Activated CD4-positive, alpha-beta T cell treated with anti-CD3 and anti-CD28 coated beads, Interleukin-2, Interleukin-4, amounts not matched to agents 100 ng/mL and 50 ng/mL, durations not matched to agents 16 hours and 8 hours (primary cell): ENCODE measurements at regions not wholly inside any gene's neighbourhood (a gene's known extent, or its start where the extent isn't known, plus 50 kb on each side); places are given as distances from the start of the nearest gene placed in this dataset.
"Not testable (repeated sequence)": the region's sequence is repeated elsewhere in the genome, so short reads cannot be mapped to it uniquely, and the experiment has no call there.

Experiments used
- DNase-seq: peaks from one replicate; pipeline ENCODE4 v3.0.0-alpha.2; 2020; ENCODE audit warnings: low spot score

DNA sequence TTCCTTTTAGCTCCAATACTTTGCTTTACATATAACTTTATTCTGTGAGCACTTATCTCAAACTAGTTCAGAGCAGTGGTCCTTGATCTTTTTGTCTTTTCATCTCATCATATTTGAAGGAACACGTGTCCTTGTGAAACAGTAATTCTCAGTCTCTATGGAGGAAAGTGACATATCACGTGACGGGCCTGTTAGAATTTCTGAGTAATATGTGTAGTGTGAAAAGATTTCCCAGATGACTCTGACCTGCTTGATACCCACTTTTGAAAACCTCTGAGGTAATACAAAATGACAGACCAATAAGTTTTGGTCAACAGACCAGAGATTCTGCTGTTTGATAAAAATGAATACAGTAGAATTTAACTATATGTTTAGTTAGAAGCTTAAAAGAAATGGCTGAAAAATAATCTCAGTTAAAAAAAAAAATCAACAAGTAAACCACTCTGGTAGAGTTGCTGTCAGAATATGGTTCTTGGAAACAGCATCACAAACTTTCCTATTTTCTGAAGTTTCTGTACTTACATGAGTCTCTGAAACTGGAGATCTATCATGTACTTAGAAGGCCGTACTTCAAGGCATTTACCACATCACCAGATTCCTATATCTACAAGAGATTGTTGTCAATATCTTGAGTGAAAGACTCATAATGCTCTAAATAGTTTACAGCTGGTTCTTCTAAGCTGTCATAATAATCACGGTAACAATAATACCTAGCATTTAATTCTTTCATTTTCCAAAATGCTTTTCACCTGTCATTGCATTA is 590.2 kb upstream of the TBL1XR1 start:
- peak; percentile 76 for DNase-seq

DNA sequence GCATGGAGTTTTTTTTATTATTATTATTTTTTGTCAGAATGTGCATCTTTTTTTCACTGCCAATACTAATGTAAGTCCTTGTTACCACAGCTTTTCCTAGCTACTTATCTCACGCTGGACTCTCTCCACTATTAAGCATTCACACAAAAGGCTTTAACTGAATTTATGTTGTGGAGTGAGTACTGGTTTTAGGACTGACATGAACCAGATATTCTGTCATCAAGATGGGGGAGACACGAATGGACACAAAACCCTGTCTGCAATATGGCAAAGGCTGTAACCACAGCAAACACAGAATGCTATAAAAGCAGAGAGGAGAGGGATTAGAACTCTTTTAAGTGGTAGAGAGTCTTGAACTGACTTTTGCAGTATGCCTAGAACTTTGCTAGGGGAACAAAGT is 592.2 kb upstream of the TBL1XR1 start:
- DNase-seq = no peak

DNA sequence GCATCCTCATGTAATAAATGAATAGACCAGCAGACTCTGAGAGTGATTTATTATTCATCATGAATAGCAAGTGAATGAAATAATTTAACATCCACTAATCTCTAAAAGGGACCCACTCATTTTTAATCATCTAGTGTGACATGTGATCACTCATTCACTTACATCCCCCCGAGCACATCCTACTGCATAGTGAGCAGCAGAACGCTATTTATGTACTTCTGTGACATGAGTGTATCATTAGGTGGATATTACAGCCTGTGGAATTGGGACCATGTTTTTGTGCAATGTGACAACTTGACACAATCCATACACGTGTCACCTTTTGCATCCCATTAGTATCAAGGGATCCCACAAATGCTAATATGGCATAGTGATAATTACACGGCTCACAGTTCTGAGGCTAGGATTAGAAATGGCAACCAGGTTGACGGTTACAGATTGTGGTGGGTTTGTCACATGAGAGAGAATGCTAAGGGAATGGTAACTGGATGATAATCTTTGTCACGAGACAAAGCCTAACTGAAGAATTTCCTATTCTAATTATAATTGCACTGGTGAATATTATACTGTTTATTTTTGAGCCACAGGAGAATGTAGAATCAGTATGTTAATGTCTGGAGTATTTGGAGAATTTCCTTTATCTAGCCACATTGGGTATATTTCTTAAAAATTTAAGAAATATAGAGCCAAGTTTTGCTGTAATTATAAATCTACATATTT is 595.2 kb upstream of the TBL1XR1 start:
- DNase-seq = no peak

DNA sequence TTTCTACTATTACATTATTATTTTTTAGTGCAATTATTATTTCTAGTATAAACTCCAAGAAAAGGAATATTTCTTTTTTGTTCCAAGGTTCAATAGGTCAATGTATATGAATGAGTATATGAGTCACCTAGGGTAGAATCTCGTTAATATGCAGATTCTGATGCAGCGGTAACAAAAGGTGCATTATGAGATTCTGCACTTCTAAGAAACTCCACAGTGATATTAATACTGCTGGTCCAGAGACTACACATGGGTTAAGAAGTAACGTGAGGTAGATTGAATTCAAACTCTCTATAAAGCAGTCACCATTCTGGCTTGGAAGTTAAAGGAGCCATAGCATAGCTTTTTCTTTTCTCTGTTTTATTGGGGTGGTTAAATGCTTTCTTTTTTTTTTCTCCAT is 596.2 kb upstream of the TBL1XR1 start:
- DNase-seq = no peak

DNA sequence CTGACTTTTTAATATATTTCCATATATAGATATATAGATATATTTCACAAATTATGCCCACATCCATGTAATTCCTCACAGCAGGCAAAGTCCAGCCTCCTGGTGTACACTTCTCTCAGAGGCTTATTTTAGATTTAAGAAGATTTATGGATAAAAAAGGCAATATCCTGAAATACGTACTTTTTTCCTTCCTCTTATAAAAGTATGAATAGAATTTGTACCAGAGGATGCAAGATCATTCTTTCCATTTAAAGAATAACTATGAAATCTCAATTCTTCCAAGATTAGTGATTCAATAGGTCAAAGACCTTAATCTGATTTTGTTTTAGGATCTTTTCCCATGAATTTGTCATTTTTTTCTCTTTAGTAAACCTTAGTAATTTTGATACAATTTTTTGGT is 597.9 kb upstream of the TBL1XR1 start:
- no peak for DNase-seq

DNA sequence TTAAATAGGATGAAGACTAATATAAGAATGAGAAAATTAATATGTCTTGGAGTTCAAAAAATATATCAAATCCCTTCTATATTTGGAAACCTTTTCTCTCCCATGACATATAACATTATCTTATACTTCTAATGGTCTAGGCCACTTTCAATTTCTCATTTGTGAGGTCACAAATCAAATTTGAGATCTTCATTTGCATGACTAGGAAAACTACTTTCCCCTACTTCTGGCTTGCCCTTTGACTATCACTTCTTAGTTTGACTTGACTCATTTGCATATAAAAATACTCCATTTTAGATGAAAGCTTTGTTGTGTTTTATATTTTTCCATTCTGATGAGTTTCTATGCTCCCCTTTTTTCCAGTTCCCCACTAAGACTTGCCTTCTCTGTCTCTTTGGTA is 598.6 kb upstream of the TBL1XR1 start:
- DNase-seq = no peak

DNA sequence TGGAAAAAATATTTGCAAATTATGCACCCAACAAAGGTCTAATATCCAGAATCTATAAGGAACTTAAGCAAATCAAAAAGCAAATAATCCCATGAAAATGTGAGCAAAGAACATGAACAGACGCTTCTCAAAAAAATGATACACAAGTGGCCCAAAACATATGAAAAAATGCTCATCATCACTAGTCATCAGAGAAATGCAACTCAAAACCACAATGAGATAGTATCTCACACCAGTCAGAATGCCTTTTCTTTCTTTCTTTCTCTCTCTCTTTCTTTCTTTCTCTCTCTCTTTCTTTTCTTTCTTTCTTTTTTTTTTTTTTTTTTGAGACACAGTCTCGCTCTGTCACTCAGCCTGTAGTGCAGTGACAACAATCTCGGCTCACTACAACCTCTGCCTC is 602.9 kb upstream of the TBL1XR1 start:
- DNase-seq = peak; percentile 18

DNA sequence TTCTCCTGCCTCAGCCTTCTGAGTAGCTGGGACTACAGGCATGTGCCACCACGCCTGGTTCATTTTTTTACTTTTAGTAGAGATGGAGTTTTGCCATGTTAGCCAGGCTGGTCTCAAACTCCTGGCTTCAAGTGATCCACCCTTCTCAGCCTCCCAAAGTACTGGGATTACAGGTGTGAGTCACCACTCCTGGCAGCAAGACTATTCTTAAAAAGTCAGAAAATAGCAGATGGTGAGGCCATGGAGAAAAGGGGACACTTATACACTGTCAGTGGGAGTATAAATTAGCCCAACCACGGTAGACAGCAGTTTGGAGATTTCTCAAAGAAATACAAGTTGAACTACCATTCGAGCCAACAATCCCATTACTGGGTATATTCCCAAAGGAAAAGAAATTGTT is 603.3 kb upstream of the TBL1XR1 start:
- DNase-seq = no peak

DNA sequence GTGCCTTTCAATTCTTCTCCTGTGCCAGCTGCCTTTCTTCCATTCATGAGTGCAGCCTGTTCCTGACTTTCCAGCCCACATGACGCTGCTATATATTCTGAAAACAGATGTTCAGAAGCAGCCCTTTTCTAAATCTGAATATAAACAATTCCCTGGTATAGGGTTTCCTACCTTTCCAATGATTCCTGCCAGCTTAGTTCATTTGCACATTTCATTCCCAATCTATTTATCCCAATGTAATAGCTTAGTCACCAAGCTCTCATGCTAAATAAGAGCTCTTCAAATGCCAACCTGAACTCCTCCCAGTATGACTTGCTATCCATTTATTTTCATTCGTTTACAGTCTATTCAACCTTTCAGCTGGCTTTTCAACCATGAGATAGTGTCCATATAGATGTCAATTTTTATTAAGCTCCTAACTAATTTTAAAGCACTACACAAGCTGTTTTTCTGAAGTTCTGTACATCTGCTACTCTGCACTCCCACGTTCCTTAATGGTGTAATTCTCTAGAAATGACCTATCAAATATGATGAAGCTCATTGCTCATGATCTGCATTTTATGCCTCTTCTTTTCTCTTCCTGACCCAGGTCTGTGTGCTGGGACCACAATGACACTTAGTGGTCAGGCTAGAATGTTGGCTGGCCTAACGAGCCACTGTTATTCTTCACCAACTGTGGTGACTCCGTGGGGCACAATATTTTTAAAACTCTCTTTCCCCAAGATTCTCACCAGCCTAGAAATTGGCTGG is 605.0 kb upstream of the TBL1XR1 start:
- DNase-seq = no peak

DNA sequence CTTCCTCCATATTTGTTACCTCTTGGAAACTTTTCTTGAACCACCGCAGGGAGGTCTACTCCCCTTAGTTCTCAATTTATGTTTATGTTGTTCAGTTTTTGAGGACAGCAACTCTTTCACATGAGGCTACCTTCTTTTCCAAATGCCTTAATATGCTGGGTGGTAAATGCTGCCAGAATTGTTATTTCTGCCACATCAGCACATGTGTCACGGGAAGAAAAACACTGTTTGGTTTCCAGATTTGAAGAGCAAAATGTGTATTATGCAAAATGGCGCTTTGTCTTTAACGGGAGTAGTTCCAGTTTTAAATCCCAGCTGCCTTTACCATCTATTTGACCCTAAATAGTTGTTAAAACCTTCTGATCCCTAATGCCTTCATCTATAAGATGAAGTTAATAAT is 606.2 kb upstream of the TBL1XR1 start:
- no peak for DNase-seq

DNA sequence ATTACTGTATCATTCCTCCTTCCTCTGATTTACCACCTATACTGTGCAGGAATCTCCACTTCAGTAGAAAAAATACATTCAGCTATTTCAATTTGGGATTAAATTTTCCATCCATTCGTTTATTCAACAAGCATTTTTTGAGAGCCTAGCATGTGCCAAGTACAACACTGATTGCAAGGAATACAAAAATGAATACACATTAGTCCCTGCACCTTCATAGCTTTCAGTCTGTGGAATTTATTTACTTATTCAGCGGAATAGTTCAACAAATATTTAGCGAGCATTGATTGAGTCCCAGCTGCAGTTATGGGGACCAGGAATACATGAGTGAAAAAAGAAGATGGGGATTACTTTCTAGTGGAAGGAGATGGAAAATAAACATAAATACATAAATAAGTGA is 606.8 kb upstream of the TBL1XR1 start:
- DNase-seq = no peak

DNA sequence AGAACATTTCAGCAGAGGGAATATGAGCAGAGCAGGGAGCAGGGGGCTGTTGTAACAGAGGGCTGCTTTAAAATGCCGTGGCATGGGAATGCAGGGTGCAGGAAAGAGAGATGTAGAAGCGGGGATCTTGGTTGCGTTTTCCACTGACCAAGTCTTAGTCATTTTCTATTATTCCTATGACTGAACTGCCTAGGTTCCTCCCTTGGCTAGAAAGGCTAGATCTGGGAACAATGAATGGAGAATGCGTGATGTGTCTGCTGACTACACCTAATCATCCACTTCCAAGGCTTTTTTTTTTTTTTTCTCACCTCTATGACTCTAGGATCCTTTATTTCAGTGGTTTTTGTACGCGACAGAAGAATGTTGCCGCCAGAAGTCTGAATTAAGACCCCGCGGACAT is 607.4 kb upstream of the TBL1XR1 start:
- DNase-seq = no peak

DNA sequence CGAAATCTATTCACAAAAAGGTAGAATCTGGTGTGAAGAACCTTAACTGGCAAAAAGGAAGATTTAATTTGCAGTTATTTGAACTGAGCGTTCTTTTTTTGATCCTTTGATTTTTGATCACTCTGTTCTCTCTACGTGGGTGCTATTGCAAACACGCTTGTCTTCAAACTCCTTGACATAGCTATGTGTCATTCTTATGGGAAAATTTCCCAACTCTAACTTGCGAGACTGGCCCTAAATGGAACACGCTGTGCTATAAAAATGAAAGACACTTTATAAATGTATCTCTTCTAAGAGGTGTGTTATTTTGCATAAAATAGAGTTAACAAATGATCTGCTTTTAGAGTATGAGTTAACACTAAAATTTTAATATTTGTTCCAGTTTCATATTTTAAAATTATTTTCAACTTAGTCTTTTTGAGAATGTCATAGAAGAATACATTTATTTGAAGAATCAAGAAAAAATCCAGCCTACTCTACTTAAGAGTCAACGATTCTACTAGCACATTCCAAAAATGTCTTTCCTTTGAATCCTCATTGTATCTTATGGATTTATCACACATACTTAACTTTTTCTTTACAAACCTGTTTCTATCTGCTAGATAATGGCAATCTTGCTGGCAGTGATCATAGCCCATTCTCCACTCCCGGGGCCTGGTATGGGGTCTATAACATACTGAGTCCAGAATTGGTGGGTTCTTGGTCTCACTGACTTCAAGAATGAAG is 610.0 kb upstream of the TBL1XR1 start:
- DNase-seq = no peak

DNA sequence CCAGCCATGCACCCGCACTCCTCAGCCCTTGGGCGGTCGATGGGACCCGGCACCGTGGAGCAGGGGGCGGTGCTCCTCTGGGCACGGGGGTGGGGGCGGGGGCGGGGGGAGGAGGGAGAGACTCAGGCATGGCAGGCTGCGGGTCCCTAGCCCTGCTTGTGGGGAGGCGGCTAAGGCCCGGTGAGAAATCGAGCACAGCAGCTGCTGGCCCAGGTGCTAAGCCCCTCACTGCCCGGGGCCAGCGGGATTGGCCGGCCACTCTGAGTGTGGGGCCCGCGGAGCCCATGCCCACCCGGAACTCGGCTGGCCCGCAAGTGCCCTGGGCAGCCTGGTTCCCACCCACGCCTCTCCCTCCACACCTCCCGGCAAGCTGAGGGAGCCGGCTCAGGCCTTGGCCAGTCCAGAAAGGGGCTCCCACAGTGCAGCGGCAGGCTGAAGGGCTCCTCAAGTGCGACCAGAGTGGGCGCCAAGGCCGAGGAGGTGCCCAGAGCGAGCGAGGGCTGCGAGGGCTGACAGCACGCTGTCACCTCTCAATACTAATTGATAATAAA is 611.7 kb upstream of the TBL1XR1 start:
- DNase-seq = not testable (repeated sequence)

DNA sequence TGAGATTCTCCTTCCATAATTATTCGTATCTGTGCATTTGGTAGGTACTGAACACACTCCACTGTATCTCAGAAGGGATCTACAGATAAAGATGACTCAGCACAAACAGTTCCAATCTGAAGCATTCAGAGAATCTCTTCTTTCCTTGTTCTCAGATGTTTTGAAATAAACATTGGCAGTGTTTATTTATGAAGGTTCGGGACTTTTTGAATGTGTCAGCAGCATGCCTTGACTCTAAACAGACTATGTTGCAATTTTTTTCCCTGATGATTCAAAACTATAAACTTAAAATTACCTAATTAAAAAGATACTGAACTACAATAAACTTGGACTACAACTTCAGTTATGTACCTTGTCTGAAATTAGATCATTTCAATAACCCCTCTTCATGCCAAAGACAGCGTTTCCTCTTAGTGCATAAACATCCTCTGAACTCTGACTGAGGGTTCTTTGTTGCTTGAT is 612.9 kb upstream of the TBL1XR1 start:
- DNase-seq = peak; percentile 11

DNA sequence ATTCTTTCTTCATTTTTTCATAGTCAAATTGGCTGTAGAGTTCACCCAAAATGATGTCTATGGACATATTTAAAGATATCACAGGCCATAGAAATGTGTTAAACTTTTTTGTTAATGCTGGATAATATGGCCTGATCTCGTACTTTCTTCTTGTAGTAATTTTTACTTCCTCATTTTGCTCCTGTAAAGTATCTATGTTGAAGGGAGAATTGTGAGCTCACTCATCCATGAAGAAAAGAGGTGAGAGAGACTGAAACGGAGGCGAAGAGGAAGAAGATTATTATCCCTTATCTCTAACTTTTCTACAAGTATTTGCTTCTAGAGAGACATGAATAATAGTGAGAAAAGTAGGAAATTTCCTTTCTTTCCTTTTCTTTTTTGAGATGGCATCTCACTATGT is 613.8 kb upstream of the TBL1XR1 start:
- no peak for DNase-seq

DNA sequence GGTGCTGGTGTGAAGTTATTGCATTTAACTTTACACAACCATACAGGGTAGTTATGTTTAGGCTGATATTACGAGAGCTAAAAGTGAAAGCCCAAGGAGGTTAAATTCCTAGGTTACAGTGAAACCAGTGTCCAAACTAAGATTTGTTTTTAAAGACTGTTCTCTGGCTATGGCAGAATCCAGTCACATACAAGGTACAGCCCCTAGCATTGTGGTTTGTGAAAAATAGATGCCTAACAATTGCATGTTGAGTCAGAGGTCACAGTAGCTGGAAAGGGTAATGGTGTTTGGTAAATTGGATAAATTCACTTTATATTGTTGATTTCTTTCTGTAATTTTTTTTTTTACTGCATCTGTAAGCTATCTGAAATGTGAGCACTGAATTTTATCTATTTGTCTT is 614.6 kb upstream of the TBL1XR1 start:
- no peak for DNase-seq

DNA sequence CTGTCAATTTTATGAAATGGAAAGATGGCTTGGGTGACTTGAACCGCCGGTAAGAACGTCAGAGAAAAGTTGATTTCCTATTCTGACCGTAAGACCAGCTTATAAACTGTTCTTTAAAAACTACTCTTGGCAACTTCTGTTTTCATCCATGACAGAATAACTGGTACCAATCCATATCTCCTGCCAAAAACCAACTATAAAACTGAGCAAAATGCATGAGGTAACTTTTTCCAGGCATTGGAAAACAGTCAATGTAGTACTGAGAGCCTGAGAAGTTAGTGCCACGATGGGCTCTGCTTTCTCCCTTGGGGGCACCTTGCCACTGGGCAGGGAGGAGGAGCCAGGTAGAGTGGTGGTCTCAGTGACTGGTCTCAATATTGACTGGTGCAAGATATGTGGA is 615.2 kb upstream of the TBL1XR1 start:
- no peak for DNase-seq

DNA sequence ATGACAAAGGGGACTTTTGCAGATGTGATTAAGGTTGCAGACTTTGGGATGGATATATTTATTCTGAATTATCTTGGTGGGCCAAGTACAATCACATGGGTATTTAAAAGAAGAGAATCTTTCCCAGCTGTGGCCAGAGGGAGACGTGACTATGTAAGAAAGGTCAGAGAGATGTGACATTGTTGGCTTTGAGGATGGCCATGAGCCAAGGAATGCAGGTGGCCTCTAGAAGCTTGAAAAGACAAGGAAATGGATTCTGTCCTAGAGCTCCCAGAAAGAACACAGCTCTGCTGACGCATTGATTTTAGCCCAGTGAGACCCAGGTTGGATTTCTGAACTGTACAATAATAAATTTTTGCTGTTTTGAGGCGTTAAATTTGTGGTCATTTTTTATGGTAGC is 616.0 kb upstream of the TBL1XR1 start:
- no peak for DNase-seq

DNA sequence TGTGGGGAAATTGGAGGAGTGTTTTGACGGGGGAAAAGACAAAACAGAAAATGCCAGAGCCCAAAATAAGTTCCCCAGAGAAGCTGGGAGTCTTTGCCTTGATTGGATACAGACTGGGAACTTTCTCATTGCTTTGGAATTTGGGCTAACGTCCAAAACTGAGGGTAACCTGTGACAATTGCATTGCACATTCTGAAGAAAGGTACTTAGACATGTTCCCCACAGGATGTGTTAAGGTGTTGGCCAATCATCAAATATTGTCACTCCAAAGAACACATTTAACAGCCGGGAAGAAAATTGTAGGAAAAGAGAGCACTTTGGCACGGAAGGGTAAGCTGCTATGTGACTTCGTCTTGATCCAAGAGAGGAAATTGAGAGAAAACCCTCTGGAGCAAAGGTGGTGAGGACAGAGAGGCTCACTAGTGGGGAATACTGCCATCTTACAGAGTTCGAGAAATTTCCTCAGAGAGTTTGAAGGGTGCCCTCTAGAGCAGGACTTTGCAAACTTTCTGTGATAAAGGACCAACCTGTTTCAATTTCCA is 619.5 kb upstream of the TBL1XR1 start:
- no peak for DNase-seq

DNA sequence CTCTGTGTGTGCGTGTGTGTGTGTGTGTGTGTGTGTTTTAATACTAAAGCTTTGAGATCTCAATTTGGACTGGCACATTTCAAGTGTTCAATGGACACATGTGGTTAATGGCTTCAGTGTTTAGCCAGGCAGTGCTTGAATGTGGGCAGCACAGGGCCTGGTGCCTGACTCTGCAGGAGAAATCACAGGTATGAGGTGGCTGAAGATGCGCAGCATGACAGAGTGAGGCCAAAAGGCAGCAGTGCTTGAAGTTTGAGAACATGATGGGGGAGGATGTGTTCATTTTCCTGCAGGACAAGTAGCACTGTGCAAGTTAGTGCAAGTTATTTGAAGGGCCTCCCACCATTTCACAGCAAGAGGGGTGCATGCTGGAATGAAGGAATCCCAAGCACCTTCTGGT is 620.5 kb upstream of the TBL1XR1 start:
- no peak for DNase-seq
